ENCODE measurements at regions not wholly inside any gene's neighbourhood (a gene's known extent, or its start where the extent isn't known, plus 50 kb on each side); places are given as distances from the start of the nearest gene placed in this dataset.
"Not testable (repeated sequence)": the region's sequence is repeated elsewhere in the genome, so short reads cannot be mapped to it uniquely, and the experiment has no call there.

- TF ChIP-seq CTCF (IDR thresholded peaks at IDR 0.05; ENCODE audit: insufficient read depth, low read length, poor library complexity, severe bottlenecking), result no peak
- Histone ChIP-seq H3K36me3 (ENCODE audit: control insufficient read depth, insufficient read depth, low read length) (no peaks in the 10 kb centered on the region), H3K4me3 (replicated peaks; ENCODE audit: low read depth, low read length) (no peak overlapping the region), H3K27me3 (replicated peaks; ENCODE audit: control insufficient read depth, insufficient read depth, low read length) (no peaks in the 10 kb centered on the region)
- DNase-seq (ENCODE audit: extremely low read depth, insufficient read length), result no peak
Measured at GRCh38 chr1:188817814-188818213, 1659.8 kb downstream of the BRINP3 start.

GRCh38 chr1:188822248-188822647, 1655.4 kb downstream of the BRINP3 start:
- Histone ChIP-seq H3K36me3 (ENCODE audit: control insufficient read depth, insufficient read depth, low read length) (no peaks in the 10 kb centered on the region), H3K27me3 (replicated peaks; ENCODE audit: control insufficient read depth, insufficient read depth, low read length) (no peaks in the 10 kb centered on the region), H3K4me3 (replicated peaks; ENCODE audit: low read depth, low read length) (no peak overlapping the region)
- TF ChIP-seq CTCF (IDR thresholded peaks at IDR 0.05; ENCODE audit: insufficient read depth, low read length, poor library complexity, severe bottlenecking), result no peak
- no peak for DNase-seq (ENCODE audit: extremely low read depth, insufficient read length)

GRCh38 chr1:188825471-188825870, 1652.2 kb downstream of the BRINP3 start:
- H3K36me3 ChIP-seq (ENCODE audit: control insufficient read depth, insufficient read depth, low read length), result no peaks in the 10 kb centered on the region
- TF ChIP-seq CTCF (IDR thresholded peaks at IDR 0.05; ENCODE audit: insufficient read depth, low read length, poor library complexity, severe bottlenecking), result no peak
- no peaks in the 10 kb centered on the region for H3K27me3 ChIP-seq (replicated peaks; ENCODE audit: control insufficient read depth, insufficient read depth, low read length)
- no peak for DNase-seq (ENCODE audit: extremely low read depth, insufficient read length)
- no peak overlapping the region for H3K4me3 ChIP-seq (replicated peaks; ENCODE audit: low read depth, low read length)

GRCh38 chr1:188826800-188827199, 1650.9 kb downstream of the BRINP3 start:
- no peaks in the 10 kb centered on the region for H3K36me3 ChIP-seq (ENCODE audit: control insufficient read depth, insufficient read depth, low read length)

GRCh38 chr1:188827400-188827799, 1650.3 kb downstream of the BRINP3 start:
- no peak for TF ChIP-seq CTCF (IDR thresholded peaks at IDR 0.05; ENCODE audit: insufficient read depth, low read length, poor library complexity, severe bottlenecking)
- Histone ChIP-seq H3K36me3 (ENCODE audit: control insufficient read depth, insufficient read depth, low read length) (no peaks in the 10 kb centered on the region), H3K27me3 (replicated peaks; ENCODE audit: control insufficient read depth, insufficient read depth, low read length) (no peaks in the 10 kb centered on the region), H3K4me3 (replicated peaks; ENCODE audit: low read depth, low read length) (no peak overlapping the region)
- DNase-seq (ENCODE audit: extremely low read depth, insufficient read length), result no peak

More at GRCh38 chr1:188826800-188827199, 1650.9 kb downstream of the BRINP3 start:
- no peaks in the 10 kb centered on the region for H3K27me3 ChIP-seq (replicated peaks; ENCODE audit: control insufficient read depth, insufficient read depth, low read length)
- no peak for TF ChIP-seq CTCF (IDR thresholded peaks at IDR 0.05; ENCODE audit: insufficient read depth, low read length, poor library complexity, severe bottlenecking)
- DNase-seq (ENCODE audit: extremely low read depth, insufficient read length), result no peak
- no peak overlapping the region for H3K4me3 ChIP-seq (replicated peaks; ENCODE audit: low read depth, low read length)

GRCh38 chr1:188841111-188841696, 1636.5 kb downstream of the BRINP3 start:
- DNase-seq (ENCODE audit: extremely low read depth, insufficient read length); H3K27me3 ChIP-seq (replicated peaks; ENCODE audit: control insufficient read depth, insufficient read depth, low read length); H3K36me3 ChIP-seq (ENCODE audit: control insufficient read depth, insufficient read depth, low read length); H3K4me3 ChIP-seq (replicated peaks; ENCODE audit: low read depth, low read length): not testable (repeated sequence)

All from GM06990 (cell line).